Fibroblast of skin of scalp (primary cell): ENCODE measurements at regions not wholly inside any gene's neighbourhood (a gene's known extent, or its start where the extent isn't known, plus 50 kb on each side); places are given as distances from the start of the nearest gene placed in this dataset.
"Not testable (repeated sequence)": the region's sequence is repeated elsewhere in the genome, so short reads cannot be mapped to it uniquely, and the experiment has no call there.

Experiments
- DNase-seq: peaks from one replicate; pipeline ENCODE4 v3.0.0-alpha.2; 2013

DNA sequence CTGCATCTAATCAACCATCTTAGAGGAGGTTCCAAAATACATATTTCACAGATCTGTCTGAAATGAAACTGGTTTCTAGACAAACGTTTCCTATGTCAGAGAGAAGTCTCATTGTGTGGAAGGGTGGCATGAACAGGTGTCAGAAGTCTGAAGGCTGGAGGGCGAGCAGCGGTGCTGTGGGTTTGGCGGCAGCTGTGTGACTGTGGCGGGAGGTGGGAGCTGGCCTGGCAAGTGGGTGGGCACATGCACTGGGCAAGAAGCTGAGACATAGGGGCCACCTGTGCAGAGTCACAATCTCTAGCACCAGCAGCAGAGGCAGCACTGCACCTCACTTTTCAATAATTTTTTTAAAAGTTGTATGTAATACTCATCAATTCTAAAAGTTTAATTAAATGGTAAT lies 346.3 kb downstream of the DSC3 start:
- no peak for DNase-seq

DNA sequence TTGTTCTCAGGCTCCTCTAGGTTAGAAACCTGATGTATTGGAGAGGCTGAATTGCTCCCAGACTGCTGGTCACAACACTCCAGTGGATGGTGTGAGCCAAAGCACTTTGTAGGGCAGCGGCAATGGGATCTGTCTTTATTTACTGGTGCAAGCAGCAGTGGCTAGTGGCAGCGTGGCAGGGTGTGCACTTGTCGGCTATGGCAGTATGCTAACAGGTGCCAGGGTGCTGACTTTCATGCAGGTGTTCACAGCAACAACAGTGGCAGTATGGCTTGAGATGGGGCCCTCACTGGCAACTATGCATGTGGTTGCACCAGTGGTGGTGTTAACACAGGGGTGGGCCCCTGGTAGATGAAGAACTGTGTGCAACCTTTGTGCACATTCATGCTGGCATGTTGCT lies 347.8 kb downstream of the DSC3 start:
- no peak for DNase-seq

GRCh38 chr18:30689216-30689615 lies 353.3 kb downstream of the DSC3 start:
- DNase-seq: no peak

DNA sequence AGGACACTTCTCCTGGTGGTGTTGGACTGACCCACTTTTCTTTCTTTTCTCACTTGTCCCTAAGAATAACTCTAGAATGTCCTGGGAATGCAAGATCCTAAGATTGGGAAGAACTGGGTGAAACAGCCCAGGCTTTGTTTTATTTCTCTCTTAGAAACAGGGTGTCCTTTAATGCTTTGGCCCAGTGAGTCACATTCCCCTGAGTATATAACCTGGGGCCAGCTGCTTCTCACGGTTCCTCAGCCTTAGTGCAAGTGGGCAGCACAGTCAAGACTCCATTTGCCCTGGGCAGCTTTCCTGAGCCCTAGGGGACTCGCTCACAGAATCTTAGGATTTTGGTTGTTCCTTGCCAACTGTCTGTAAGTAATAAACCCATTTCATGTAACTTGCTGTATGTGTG lies 355.0 kb downstream of the DSC3 start:
- no peak for DNase-seq

DNA sequence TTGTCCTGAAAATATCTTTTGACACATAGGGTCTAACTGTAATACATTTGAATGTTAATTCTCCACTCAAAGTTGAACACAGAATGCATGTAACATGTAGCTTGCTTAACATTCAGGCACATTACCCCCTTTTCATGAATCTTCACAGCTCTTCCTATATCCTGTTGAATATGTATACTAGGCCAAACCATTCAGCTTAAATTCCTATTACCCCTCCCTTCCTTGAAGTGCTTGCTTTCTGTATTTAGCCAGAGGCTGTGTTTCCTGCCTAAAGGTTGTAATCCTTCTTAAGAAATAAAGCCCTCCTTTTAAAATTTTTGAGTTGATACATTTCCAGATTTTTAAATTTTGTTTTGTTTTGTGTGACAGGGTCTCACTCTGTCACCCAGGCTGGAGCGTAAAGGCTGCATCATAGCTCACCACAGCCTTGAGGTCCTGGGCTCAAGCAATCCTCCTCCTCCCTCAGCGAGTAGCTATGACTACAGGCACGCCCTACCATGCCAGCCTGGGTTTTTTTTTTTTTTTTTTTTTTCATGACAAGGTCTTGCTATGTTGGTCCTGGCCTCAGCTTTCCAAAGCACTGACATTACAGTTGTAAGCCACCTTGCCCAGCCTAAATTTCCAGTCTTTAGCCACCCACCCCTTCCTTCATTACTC lies 357.6 kb downstream of the DSC3 start:
- DNase-seq: no peak

DNA sequence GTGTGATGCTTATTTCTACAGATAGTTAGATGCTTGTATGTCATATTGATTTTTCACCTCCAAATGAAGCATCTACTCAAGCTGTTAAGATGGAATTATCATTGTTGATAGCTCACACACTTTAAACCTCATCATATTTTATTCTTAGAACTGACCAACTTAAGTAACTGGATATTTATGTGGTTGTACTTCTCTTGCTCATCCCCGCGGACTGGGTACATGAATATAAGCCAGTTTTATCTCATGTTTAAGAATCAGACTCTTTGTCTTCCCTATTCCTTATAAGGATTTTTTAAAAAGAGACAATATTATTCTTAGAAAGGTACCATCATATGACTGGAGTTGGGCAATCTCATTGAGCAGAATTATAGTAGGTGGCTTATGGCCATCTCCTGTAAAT lies 358.7 kb downstream of the DSC3 start:
- DNase-seq: no peak

DNA sequence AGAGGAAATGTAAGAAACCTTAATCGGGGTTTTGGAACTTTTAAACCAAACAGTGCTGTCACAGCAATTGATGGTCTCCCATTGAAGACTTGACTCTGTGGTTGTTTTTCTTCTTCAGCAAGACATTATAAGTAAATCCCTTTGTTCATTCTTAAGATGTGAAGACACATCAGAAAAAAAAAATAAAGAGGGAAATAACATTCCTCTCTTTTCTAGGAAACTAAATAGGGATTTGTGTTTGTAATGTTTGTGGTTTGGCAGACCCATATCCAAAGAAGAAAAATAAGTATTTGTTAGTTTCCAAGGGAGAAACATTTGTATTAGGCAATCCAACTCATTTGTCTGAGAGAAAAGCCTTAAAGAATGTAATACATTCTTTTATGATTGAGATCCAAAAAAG lies 359.9 kb downstream of the DSC3 start:
- DNase-seq: no peak

DNA sequence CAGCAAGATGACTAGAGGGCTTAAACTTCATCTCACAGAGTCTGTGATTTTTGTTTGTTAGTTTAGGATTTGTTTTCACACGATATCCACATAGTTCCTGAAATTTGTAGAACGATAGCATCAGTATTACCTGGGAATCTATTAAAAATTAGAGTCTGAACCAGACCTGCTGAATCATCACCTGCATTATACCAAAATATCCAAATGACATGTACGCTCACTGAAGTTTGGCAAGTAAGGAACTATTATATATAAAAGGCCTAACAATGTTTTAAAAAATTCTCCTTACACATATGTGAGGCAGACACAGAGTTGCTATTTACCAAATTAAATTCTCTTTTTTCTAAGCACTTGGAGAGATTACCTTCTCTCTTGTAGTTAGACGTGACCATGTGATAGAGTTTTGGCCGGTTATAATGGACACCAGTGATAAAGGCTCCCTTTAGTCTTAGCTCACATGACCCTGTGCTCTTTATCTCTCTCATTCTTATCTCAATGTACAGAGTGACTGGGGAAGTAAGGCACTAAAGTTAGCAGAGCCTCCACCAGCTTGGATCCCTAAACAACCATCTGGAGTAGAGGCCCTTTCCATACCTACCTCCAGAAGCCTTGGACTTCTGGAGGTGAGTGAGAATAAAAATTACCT lies 363.1 kb downstream of the DSC3 start:
- no peak for DNase-seq

GRCh38 chr18:30677813-30678212 lies 364.7 kb downstream of the DSC3 start:
- not testable (repeated sequence) for DNase-seq

DNA sequence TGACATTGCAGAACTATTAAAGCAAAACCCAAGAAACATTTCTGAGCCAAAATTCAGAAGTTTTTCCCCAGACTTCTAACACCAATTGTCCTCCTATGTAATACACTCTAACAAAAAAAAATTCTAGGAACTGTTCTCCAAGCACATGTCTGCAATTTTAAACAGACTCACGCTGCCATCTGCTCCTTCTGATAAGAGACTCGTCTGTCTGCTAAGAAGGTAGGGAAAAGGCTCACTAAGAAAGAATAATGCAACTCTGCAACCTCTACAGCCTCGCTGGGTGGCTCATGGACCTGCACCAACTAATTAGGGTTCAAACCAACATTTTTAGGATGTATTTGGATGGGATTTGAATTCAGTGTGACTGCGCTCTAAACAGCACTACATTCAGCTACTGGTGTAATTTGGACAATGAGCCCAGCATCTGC lies 366.5 kb downstream of the DSC3 start:
- no peak for DNase-seq

DNA sequence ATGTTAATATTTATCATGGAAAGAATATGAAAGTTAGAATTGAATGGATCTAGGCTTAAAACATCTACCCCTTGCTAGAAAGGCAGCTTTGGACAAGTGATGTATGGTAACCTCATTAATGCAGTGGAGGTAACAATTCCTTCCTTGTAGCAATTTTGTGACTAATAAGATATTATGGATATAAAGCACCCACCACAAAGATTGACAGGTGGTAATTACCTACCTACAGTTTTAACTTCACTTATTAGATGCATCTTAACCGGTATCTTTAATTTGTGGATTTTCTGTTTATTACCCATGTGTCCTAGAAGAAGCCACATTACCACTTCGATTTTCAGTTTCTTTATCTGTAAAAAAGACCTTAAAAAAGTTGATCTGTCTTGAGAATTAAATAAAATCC lies 367.0 kb downstream of the DSC3 start:
- DNase-seq: no peak

GRCh38 chr18:30675072-30675471 lies 367.5 kb downstream of the DSC3 start:
- no peak for DNase-seq

DNA sequence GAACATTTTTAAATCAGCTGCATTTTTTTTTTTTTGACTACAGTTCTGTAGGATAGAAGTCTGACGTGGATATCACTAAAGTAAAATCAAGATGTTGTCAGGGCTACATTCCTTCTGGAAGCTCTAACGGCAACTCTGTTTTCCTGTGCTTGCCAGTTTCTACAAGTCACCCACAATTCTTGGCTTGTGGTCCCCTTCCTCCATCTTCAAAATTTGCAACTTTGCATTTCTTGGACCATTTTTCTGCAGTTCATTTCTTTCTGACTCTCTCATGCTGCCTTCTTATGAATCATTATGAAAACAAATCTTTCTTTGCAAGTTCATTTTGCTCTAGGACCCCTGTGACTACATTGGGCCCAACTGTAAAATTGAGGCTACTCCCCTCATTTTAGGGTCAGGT lies 367.9 kb downstream of the DSC3 start:
- no peak for DNase-seq

GRCh38 chr18:30672439-30672838 lies 370.1 kb downstream of the DSC3 start:
- DNase-seq: not testable (repeated sequence)

GRCh38 chr18:30658306-30658705 lies 384.2 kb downstream of the DSC3 start:
- no peak for DNase-seq

DNA sequence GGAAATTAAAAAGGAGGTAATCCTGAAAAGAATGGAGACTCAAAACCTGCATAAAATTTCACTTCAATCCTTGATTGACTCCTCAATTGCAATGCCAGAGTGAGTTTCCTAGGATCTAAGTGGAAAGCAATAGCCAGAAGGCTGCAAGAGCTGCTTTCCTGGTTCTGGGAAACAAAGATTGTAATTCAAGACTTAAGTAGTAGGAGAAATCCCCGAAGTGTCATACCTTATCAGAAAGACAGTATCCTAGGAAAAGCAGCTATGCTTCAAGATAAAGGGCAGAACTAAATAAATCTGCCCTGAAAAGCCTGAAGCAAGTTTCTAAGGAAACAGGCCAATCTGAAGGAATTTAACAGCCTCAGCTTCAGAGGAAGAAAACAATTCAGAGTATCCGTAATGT lies 390.2 kb downstream of the DSC3 start:
- no peak for DNase-seq

GRCh38 chr18:30650499-30650898 lies 392.0 kb downstream of the DSC3 start:
- no peak for DNase-seq

DNA sequence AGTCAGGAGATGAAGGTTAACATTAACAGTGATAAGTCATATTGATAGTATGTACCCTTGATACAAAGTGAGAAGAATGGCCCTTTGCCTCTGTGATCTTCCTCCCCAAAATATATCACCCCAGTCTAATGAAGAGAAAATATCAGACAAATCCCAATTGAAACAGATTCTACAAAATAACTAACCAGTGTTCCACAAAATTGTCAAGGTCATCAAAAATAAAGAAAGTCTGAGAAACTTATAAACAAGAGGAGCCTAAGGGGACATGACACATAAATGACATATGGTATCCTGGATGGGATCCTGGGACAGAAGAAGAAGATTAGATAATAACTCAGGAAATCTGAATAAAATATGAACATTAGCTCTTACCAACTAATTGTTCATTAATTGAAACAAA lies 398.4 kb downstream of the DSC3 start:
- no peak for DNase-seq

DNA sequence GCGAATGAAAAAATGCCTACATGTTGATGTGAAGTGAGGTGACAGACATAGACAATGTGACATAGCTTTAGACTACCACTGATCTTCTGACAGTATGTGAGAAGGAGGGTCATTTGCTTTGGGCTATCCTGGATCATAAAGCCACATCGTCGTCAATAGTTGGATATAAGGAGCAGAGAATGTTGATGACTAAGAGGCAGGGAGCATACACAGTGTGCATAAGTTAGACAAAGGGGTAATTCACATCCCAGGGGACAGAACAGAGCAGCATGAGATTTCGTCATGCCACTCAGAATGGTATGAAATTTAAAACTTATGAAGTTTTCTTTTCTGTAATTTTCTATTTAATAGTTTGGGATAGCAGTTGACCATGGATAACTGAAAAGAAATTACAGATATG lies 403.2 kb downstream of the DSC3 start:
- no peak for DNase-seq

DNA sequence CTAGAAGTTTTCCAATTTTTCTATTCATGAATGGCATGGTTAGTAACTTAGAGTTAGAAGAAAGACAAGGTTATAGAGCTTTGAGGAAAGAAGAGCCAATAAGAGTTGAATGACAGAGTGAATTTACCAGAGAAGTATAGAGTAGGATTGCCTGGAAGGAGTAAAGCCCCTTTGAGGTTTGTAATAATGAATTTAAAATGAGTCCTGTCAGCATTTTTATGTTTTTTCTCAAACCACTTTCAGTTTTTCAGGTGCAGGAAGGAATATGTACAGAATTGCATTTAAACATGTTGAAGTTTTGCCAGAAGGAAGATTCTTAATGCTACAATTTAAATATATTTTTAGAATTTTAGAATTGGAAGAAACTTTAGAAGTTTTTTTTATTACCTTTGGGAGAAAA lies 408.3 kb downstream of the DSC3 start:
- no peak for DNase-seq

DNA sequence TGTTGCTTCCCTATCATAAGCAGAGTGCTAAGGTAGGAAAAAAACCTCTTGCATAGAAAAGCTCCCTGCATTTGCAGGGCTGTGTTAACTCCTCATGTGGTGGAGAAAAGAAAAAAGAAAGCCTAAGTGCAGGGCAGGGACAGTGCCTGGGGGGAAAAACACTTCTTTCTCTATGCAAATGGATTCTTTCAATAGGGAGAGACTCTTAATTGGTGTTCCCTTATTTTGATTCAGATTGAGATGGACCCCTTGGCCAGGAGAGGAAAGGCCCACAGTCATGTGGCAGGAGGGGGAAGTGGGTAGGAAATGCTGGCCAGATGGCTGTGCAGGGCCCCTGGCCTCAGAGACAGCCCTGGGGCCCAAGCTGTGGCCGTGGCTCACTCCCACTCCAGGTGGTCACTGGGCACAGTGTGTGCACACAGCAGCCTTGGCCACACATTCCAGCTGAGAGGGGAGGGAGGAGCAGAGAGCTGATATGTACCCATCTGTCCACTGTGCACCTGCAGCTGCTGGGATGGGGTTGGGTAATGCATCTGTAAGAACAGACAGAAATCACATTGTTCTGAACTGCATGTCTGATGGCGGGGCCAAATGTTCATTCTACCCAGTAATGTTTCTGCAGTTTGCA lies 410.4 kb downstream of the DSC3 start:
- no peak for DNase-seq

DNA sequence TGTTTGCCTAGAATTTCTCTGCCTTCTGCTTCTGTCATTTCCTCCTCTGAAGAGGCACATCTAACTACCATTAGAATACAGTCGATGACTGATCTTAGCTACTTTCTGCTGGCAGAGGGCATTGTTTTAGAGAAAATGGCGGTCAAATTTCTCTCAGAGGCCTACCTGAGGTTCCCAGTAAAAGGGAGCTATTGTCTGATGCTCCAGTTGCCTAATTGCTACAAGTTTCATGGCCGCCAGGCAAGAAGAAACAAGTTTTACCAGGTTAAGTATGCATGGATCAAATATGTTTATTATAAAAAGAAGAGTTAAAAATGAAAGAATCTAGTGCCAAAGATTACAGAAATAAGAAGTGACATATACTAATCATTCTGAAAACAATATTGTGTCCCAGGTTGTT lies 416.6 kb downstream of the DSC3 start:
- DNase-seq: no peak

DNA sequence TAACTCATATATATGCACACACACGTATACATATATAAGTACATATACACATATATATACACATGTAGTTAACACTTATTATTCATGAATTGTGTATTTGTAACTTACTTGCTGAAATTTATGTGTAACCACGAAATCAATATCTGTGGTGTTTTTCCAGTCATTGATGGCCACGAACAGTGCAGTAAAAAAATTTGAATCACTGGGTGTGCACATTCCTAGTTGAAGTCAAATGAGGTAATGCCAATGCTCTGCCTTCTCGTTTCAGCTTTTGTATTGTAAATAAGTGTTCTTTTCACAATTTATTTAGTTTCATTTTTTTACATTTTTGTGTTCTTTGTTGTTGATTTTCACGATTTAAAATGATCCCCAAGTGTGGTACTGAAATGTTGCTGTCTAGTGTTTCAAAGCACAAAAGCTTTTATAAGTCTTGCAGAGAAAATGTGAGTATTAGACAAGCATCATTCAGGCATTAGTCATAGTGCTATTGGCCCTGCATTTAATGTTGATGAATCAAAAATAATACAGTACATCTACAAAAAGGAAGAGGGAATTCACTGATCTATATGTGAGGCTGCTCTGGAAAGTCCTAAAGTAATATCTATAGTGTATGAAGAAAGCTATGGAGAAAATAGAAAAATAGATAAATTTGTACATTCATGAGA lies 419.0 kb downstream of the DSC3 start:
- no peak for DNase-seq

GRCh38 chr18:30622635-30623034 lies 419.9 kb downstream of the DSC3 start:
- no peak for DNase-seq
